Kidney (tissue), 13 donors: ENCODE measurements at regions not wholly inside any gene's neighbourhood (a gene's known extent, or its start where the extent isn't known, plus 50 kb on each side); places are given as distances from the start of the nearest gene placed in this dataset.

Experiments
- DNase-seq, 5 donors: peaks; one replicate each; pipeline ENCODE4 v3.0.0-alpha.2; 2013 to 2020
- FAIRE-seq: peaks from 2 replicates; lab custom pipeline; 2012; peaks lifted over from hg19 to GRCh38; lab: Jason Lieb, UNC
- H3K27ac ChIP-seq, 2 donors: one replicate each; pipeline ENCODE4 v1.7.0; 2013; ENCODE audit warnings: low read depth in 2 of 2, low read length in 2 of 2, inconsistent platforms in 1 of 2
- H3K27me3 ChIP-seq: one replicate; pipeline ENCODE4 v1.7.1; 2013; ENCODE audit warnings: low read length, inconsistent platforms; ENCODE audit not compliant: control insufficient read depth, insufficient read depth
- H3K36me3 ChIP-seq, 3 donors: one replicate each; pipeline versions ENCODE4 v1.7.0 to v1.7.1; 2013; ENCODE audit warnings: low read length in 3 of 3, control low read depth in 1 of 3, inconsistent platforms in 1 of 3; ENCODE audit not compliant: insufficient read depth in 3 of 3, control insufficient read depth in 2 of 3
- H3K4me1 ChIP-seq, 3 donors: one replicate each; pipeline versions ENCODE4 v1.7.0 to v1.7.1; 2013; ENCODE audit warnings: low read length in 3 of 3, inconsistent platforms in 1 of 3, low read depth in 1 of 3; ENCODE audit not compliant: control insufficient read depth in 2 of 3, insufficient read depth in 2 of 3
- H3K4me3 ChIP-seq, 3 donors: one replicate each; pipeline versions ENCODE4 v1.7.0 to v1.8.1; 2013; ENCODE audit warnings: low read length in 3 of 3, control low read depth in 1 of 3, inconsistent platforms in 1 of 3
- H3K9ac ChIP-seq, 3 donors: one replicate each; pipeline versions ENCODE4 v1.7.0 to v1.7.1; 2013; ENCODE audit warnings: low read length in 3 of 3, control low read depth in 1 of 3, inconsistent platforms in 1 of 3
- H3K9me3 ChIP-seq, 3 donors: one replicate each; pipeline versions ENCODE4 v1.7.0 to v1.7.1; 2013; ENCODE audit warnings: low read length in 3 of 3, control low read depth in 1 of 3, inconsistent platforms in 1 of 3; ENCODE audit not compliant: control insufficient read depth in 2 of 3, insufficient read depth in 1 of 3
- CTCF ChIP-seq: IDR thresholded peaks from 3 replicates; pipeline ENCODE4 v1.5.1; 2012; ENCODE audit warnings: mild to moderate bottlenecking, moderate library complexity, borderline replicate concordance; ENCODE audit not compliant: insufficient read depth; ENCODE audit errors: extremely low read depth
- intact Hi-C: fragments of 100-400 bp; cut with DNase I; formaldehyde crosslinking; loops from one replicate; pipeline ENCODE4 v1.11.1; 2022
- donor health status: control.
- donor health status: control.
- donor health status: control.
- donor health status: control.
- donor health status: control.
- donor health status: DM: yes; HTN: yes; CAD: no.
- donor health status: Normal renal cell carcinoma (clear cell type).

DNA sequence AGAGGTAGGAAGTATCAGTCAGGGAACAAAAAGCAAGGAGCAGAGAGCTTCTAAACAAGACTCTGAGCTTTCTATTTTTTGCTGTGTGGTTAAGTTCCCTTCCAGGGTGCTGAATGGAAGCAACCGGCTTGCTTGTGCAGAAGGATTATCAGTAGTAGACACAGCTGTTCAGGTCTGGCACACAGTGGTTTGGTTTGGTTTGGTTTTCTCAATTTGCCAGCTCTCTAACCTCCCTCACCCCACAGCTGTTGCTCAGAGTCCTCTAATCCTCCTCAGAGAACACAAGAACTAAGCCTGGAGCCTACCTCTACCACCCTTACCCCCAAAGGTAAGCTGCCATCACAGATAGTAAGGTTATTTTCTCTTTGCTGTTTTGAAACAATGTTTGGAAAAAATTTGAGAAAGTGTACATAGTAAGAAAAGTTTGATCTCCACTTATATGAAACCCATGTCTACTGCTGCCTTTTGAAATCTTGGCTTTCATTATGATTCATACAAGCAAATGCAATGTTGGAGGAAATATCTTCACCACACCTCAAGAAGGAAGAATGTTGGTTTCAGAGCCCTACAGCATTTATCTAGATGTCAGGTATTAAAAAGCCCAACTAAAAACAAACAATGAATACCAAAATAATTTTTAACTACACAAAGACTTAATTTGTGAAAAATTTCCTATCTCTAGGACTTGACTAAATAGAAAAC is 255.3 kb downstream of the NR4A2 start:
- no peak overlapping the region for H3K9ac ChIP-seq
- no peaks in the 10 kb centered on the region for H3K27me3 ChIP-seq
- FAIRE-seq, result no peak
- no peak for DNase-seq
- H3K9me3 ChIP-seq, result peaks cover 0 to 3% (median 0%) of the 10 kb centered on the region in 3 donors
- no peaks in the 10 kb centered on the region for H3K4me1 ChIP-seq
- TF ChIP-seq CTCF, result no peak
- no peak overlapping the region for H3K27ac ChIP-seq
- intact Hi-C loops, result no loop called here
- H3K36me3 ChIP-seq, result no peaks in the 10 kb centered on the region
- H3K4me3 ChIP-seq, result no peak overlapping the region

DNA sequence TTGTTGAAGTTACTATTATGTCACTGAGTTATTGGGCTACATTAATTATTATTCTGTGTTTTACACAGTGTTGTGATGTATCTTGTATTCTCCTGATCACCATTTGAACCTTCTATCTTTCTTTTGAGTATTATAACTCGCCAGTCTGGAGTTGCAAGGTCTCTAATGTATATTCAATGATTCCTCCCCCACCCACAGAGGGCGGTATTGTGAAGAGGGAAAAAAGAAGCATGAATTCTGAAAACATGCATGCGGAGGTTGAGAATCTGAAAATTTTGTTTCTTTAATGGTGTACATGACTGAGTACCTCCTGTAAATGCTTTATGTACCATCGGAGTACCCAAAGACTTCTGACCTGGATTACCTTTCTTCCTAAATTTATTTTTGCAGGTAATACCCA is 266.6 kb downstream of the NR4A2 start:
- Histone ChIP-seq H3K9ac (no peak overlapping the region), H3K4me3 (no peak overlapping the region), H3K9me3 (no peaks in the 10 kb centered on the region), H3K36me3 (no peaks in the 10 kb centered on the region), H3K27me3 (no peaks in the 10 kb centered on the region), H3K27ac (no peak overlapping the region), H3K4me1 (no peaks in the 10 kb centered on the region)
- DNase-seq (no peak), FAIRE-seq (no peak)
- intact Hi-C loops, result no loop called here
- no peak for TF ChIP-seq CTCF

- Histone ChIP-seq H3K27me3 (no peaks in the 10 kb centered on the region), H3K9ac (no peak overlapping the region), H3K27ac (no peak overlapping the region), H3K4me3 (no peak overlapping the region), H3K4me1 (no peaks in the 10 kb centered on the region), H3K9me3 (no peaks in the 10 kb centered on the region), H3K36me3 (no peaks in the 10 kb centered on the region)
- intact Hi-C loops, result no loop called here
- FAIRE-seq (no peak), DNase-seq (no peak)
- no peak for TF ChIP-seq CTCF
Measured at GRCh38 chr2:156064540-156064939, 268.0 kb downstream of the NR4A2 start.

GRCh38 chr2:156057647-156058046 is 274.9 kb downstream of the NR4A2 start:
- no peak for FAIRE-seq
- no peaks in the 10 kb centered on the region for H3K36me3 ChIP-seq
- no peak for DNase-seq

More at GRCh38 chr2:156057647-156058046, 274.9 kb downstream of the NR4A2 start:
- intact Hi-C loops, result no loop called here
- no peaks in the 10 kb centered on the region for H3K27me3 ChIP-seq
- no peak overlapping the region for H3K9ac ChIP-seq
- H3K4me1 ChIP-seq, result no peaks in the 10 kb centered on the region
- no peak overlapping the region for H3K27ac ChIP-seq
- no peaks in the 10 kb centered on the region for H3K9me3 ChIP-seq
- TF ChIP-seq CTCF, result no peak
- H3K4me3 ChIP-seq, result no peak overlapping the region
